Stimulated activated memory B cell treated with anti-CD40 and anti-IgM and Interleukin-4, amounts not matched to agents 10 μg/mL and 1 μg/mL and 100 μg/mL, for 72 hours (primary cell): ENCODE measurements at regions not wholly inside any gene's neighbourhood (a gene's known extent, or its start where the extent isn't known, plus 50 kb on each side); places are given as distances from the start of the nearest gene placed in this dataset.
A peak's percentile ranks its signal among the peaks of the same experiment; 100 is the strongest.
"Not testable (repeated sequence)": the region's sequence is repeated elsewhere in the genome, so short reads cannot be mapped to it uniquely, and the experiment has no call there.

Experiments used
- ATAC-seq: fragments of 150-1000 bp; cut with Tn5 transposase; 2 replicates; pipeline ENCODE4 v1.10.0; 2021
- H3K27ac Mint-ChIP-seq: one replicate; pipeline ENCODE4 v1.8.0; 2022; ENCODE audit warnings: mild to moderate bottlenecking, mixed read lengths
- H3K27me3 Mint-ChIP-seq: one replicate; pipeline ENCODE4 v1.8.0; 2022; ENCODE audit warnings: mixed read lengths
- H3K36me3 Mint-ChIP-seq: one replicate; pipeline ENCODE4 v1.8.0; 2022; ENCODE audit warnings: mixed read lengths
- H3K4me1 Mint-ChIP-seq: one replicate; pipeline ENCODE4 v1.8.0; 2022; ENCODE audit warnings: mixed read lengths
- H3K4me3 Mint-ChIP-seq: one replicate; pipeline ENCODE4 v1.8.0; 2022; ENCODE audit warnings: mild to moderate bottlenecking, moderate library complexity, mixed read lengths
- H3K9me3 Mint-ChIP-seq: one replicate; pipeline ENCODE4 v1.8.0; 2022; ENCODE audit warnings: mixed read lengths

DNA sequence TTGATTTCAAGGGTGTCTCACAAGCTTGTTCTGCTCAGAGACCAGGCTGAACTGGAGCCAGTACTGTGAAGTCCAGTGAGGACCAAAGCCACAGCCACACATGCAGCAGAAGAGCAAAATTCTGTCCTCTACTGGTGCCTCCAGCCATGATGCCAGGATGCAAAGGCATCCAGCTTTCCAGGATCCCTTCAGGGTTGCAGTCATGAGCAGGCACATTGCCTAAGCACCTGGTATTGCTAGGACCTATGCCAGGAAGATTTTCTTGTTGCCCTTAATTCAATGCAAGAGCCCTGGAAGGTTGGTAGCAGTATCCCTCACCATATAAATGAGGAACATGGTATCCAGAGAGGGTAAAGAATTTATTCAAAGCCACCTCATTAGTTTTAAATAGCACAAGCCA, 78.9 kb upstream of the CYRIA start:
- ATAC-seq: no peak
- H3K4me1 Mint-ChIP-seq: peaks cover 52% of the 10 kb centered on the region
- no peaks in the 10 kb centered on the region for H3K36me3 Mint-ChIP-seq
- no peak overlapping the region for H3K27ac Mint-ChIP-seq
- no peaks in the 10 kb centered on the region for H3K9me3 Mint-ChIP-seq
- H3K4me3 Mint-ChIP-seq: no peak overlapping the region
- no peaks in the 10 kb centered on the region for H3K27me3 Mint-ChIP-seq

DNA sequence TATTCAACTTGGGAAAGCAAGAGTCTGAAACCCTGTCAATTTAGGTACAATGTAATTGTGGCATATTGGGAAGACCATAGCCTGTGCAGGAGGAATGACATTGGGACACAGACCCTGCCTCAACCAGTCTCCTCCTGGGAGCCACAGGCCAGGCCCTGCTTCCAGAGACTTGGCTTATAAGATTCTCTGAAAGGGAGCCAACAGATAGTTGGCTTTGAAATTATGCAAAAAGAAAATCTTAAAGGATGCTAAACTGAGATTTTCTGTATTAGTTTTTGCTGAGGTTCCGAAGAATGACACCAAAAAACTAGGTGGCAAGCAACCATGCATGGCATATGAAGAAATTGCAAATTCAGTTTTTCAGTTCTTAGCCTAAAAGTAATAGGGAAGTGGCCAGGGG, 76.4 kb upstream of the CYRIA start:
- no peaks in the 10 kb centered on the region for H3K36me3 Mint-ChIP-seq
- H3K9me3 Mint-ChIP-seq: no peaks in the 10 kb centered on the region
- peak; percentile 44 for ATAC-seq
- H3K4me1 Mint-ChIP-seq: peaks cover 38% of the 10 kb centered on the region
- H3K4me3 Mint-ChIP-seq: no peak overlapping the region
- no peaks in the 10 kb centered on the region for H3K27me3 Mint-ChIP-seq
- no peak overlapping the region for H3K27ac Mint-ChIP-seq

DNA sequence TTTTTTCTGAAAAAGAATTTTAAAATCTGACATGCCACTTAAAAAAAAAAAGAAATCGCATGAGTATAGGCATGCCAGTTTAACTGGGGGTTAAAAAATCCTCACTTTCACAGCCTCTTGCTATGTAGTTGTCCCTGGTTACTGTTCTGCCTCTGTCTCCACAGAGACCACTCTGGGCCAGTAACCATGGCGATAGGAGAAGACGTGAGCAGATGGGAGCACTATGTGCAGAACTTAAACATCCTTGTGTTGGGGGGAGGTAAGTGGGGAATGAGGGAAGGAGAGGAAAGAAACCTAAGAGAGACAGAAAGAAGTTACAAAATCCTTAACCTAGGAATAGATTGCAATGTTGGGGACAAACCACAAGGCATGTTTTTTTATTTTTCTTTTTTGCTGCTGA, 75.9 kb upstream of the CYRIA start:
- Mint-ChIP-seq H3K36me3 (no peaks in the 10 kb centered on the region), H3K27ac (no peak overlapping the region), H3K9me3 (no peaks in the 10 kb centered on the region), H3K27me3 (no peaks in the 10 kb centered on the region), H3K4me1 (peaks cover 33% of the 10 kb centered on the region), H3K4me3 (no peak overlapping the region)
- ATAC-seq: no peak

DNA sequence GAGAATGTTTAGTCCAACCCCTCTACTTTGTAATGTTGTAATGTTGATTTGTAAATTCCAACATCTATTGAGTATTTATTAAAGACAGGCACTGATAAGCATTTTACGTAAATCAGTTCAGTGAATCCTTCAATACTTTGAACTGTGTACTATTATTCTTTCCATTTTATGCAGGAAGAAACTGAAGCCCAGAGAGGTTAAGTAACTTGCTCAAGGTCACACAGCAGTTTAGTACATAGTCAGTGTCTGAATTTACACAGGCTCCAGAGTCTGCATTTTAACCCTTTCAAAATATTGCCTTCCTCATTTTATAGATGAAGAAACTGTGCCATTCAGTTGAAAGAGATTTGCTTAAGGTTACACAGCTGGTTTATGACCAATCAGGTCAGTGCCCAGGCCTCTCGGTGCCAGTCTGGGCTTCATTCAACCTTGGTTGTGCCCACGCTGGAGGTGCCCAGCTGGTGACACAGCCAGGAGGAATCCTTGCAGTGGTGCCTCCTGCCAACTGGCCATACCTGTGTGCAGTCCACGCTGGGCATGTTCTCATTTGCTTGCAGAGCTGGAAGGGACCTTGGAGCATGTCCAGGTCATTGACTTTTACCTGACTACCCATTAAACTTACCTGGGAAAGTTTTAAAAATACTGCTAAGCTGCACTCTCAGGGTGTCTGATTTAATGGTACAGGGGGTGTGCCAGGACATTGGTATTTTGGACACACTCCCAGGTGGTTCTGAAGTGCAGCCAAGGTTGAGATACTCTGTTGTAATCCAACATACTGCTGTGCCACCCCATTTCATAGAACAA, 74.3 kb upstream of the CYRIA start:
- no peaks in the 10 kb centered on the region for H3K36me3 Mint-ChIP-seq
- peaks cover 22% of the 10 kb centered on the region for H3K4me1 Mint-ChIP-seq
- H3K27ac Mint-ChIP-seq: no peak overlapping the region
- no peaks in the 10 kb centered on the region for H3K9me3 Mint-ChIP-seq
- no peaks in the 10 kb centered on the region for H3K27me3 Mint-ChIP-seq
- no peak overlapping the region for H3K4me3 Mint-ChIP-seq
- ATAC-seq: no peak

DNA sequence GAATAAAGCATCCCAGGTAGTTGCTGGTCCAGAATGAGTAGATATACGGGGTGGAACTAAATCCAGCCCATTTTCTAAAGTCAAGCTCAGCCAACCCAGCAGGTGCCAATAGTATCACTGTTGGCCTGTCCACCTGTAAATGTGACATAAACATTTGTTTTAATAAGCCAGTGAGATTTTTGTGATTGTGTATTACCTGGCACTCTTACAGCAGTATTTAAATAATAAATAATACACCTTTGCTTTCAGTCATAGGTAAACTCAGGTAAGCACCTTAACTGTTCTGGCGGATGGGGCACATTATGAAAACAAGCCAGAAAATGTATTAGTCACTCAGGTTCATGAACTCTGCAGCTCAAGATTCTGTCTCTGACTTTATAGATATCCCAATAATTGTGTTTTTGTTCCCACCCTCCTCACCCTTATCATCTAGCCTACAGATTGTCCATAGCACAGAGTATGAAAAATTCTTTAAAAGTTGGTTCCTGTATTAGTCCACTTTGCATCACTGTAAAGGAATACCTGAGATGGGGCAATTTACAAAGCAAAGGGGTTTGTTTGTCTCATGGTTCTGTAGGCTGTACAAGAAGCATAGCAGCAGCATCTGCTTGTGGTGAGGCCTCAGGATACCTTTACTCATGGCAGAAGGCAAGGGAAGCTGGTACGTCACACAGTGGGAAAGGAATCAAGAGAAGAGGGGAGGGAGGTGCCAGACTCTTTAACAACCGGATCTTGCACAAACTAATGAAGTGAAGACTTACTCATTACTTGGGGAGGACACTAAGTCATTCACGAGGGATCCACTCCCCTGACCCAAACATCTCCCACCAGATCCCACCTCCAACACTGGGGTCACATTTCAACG, 73.0 kb upstream of the CYRIA start:
- ATAC-seq: no peak
- H3K27ac Mint-ChIP-seq: no peak overlapping the region
- no peaks in the 10 kb centered on the region for H3K27me3 Mint-ChIP-seq
- no peak overlapping the region for H3K4me3 Mint-ChIP-seq
- H3K4me1 Mint-ChIP-seq: peaks cover 21% of the 10 kb centered on the region
- no peaks in the 10 kb centered on the region for H3K9me3 Mint-ChIP-seq
- no peaks in the 10 kb centered on the region for H3K36me3 Mint-ChIP-seq

DNA sequence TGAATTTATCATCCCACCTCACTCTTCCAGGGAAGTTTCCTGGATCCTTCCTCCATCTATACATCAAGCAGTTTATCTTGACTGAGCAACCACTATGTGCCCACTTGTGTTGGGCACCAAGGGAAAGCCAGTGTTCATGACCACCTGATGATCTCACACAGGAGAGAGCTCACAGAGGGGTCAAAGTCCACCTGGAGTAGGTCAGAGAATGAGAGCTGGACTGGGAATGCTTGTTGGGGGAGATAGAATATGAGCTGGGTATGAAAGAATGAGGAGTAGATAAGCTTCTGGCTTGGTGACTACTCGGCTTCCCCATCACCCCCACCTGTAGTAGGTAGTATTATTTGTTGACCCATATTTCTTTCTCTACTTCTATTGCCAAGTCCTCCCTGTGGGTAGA, 72.2 kb upstream of the CYRIA start:
- H3K36me3 Mint-ChIP-seq: no peaks in the 10 kb centered on the region
- H3K27ac Mint-ChIP-seq: no peak overlapping the region
- H3K4me3 Mint-ChIP-seq: no peak overlapping the region
- no peaks in the 10 kb centered on the region for H3K9me3 Mint-ChIP-seq
- H3K4me1 Mint-ChIP-seq: peaks cover 16% of the 10 kb centered on the region
- ATAC-seq: no peak
- H3K27me3 Mint-ChIP-seq: no peaks in the 10 kb centered on the region

DNA sequence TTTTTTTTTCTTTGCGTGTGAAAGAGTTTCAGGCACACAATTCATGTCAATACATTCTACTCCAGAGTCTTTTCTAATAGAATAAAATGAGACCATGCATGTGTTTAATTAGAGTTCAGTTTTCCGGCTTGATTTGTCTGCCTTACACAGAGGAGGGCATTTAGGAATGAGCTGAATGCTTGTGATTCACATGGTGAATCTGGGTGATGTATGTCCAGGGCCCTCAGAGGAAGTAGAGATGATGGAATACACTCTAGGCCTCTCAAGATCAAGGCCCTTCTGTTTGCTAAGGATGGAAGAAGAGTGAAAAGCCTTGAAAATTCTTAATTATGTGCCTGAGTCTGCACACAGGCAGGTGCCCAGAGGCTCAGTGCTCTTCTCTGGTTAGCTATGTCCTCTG, 71.0 kb upstream of the CYRIA start:
- no peak for ATAC-seq
- Mint-ChIP-seq H3K4me3 (no peak overlapping the region), H3K27ac (no peak overlapping the region), H3K36me3 (no peaks in the 10 kb centered on the region), H3K4me1 (peaks cover 4% of the 10 kb centered on the region), H3K27me3 (no peaks in the 10 kb centered on the region), H3K9me3 (no peaks in the 10 kb centered on the region)

DNA sequence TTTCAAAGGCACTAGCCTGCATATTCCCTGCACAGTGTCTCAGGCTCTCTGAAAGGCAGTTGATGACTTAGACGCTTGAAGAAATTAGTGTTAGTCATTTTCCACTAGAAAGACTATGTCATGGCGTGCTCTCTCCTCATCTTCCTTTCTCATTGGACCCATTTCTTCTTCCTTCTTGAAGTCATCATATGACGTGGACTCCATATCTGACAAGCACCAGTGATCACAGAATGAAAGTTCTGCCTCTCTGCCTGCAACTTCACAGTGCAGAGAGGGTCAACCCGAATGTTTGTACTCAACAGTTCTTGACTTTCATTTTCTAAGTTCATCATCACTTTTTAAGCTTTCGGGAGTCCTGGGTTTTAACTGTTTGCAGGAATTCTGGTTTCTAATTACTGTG, 63.7 kb upstream of the CYRIA start:
- Mint-ChIP-seq H3K9me3 (no peaks in the 10 kb centered on the region), H3K27ac (peak overlapping the region; percentile 86), H3K4me3 (peak overlapping the region; percentile 76), H3K36me3 (no peaks in the 10 kb centered on the region), H3K4me1 (peaks cover 39% of the 10 kb centered on the region), H3K27me3 (no peaks in the 10 kb centered on the region)
- ATAC-seq: peak; percentile 87

DNA sequence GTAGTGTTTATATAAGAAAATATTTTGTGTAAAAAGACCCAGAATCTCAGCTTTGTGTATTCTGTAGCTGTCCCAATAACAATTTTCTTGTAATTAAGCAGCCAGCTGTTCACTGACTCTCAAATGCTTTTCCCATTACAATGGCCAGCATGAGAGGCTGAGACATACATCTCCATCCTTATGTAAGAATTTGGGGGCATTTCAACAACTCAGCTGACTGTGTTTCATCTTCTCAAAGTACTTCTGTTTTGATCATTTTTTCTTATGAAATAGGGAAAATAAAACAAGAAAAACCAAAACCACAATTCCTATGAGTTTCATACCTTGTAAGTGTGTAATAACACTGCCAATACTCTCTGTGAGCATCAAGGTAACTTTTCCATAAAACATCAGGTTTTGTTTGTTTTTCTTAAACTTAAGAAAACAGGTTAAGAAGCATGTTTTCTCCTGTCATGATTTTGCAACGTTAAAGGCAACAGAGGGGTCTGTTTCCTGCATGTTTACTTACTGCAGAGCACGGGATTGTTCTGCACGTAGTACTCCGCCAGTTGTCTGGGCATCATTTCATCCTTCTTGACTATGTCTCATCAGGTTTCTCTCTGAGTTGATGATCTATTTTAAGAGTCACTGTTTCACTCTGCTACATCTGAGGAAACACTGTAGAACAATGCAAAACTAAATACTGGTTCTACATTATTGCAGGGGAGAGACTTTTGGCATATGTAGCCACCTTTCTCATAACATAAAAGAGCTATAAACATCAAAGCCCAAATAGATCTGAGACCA, 62.9 kb upstream of the CYRIA start:
- Mint-ChIP-seq H3K9me3 (no peaks in the 10 kb centered on the region), H3K36me3 (no peaks in the 10 kb centered on the region), H3K4me3 (peak overlapping the region; percentile 76), H3K4me1 (peaks cover 39% of the 10 kb centered on the region), H3K27me3 (no peaks in the 10 kb centered on the region), H3K27ac (peak overlapping the region; percentile 86)
- peak; percentile 85 for ATAC-seq

DNA sequence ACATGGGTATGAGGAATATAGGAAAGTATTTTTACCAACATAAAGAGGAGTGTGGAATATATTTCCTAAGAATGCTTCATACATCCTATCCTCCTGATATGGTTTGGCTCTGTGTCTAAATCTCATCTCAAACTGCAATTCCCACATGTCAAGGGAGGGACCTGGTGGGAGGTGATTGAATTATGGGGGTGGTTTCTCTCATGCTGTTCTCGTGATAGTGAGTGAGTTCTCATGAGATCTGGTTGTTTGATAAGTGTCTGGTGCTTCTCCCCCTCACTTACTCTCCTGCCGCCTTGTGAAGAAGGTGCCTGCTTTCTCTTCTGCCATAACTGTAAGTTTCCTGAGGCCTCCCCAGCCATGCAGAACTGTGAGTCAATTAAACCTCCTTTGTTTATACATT, 62.2 kb upstream of the CYRIA start:
- H3K36me3 Mint-ChIP-seq, H3K4me3 Mint-ChIP-seq, ATAC-seq, H3K9me3 Mint-ChIP-seq, H3K27me3 Mint-ChIP-seq: not testable (repeated sequence)
- Mint-ChIP-seq H3K4me1 (peaks cover 39% of the 10 kb centered on the region), H3K27ac (peak overlapping the region; percentile 86)

DNA sequence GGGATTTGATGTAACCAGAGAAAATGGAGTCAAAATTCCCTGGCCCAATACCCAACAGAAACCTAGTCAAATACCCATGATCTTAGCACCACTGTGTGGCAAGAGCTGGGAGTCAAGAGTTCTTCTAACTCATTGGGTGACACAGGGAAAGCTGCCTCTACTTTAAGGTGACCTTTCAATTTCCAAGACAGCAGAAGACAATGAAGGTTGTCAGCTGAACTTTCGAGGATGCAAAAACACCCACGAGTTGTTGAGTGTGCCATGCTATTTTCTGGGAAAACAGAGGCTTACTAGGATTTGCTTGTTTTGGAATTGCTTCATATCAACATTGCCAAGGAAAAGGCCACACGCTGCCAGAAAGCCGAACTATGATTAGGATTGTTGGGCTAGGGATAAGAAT, 61.6 kb upstream of the CYRIA start:
- Mint-ChIP-seq H3K9me3 (no peaks in the 10 kb centered on the region), H3K27me3 (no peaks in the 10 kb centered on the region), H3K4me1 (peaks cover 39% of the 10 kb centered on the region), H3K4me3 (no peak overlapping the region), H3K36me3 (no peaks in the 10 kb centered on the region), H3K27ac (peak overlapping the region; percentile 63)
- ATAC-seq: no peak

DNA sequence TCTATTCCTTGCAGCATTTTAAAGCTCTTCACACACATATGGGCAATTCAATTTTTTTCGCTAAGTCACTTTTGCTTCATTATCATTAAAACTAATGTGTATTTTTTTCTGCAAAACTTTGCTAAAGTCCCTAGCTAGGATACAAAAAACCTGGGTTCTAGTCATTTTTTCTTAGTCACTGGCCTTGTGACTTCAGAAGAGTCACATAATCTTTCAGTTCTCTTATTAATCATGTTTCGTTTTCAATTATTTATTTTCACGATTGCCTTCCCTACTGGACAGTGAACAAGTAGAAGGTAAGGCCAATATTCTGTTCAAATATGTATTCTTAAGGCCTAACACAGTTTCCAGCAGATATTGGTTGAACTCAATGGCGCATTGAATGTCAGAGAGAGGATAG, 60.9 kb upstream of the CYRIA start:
- Mint-ChIP-seq H3K27me3 (no peaks in the 10 kb centered on the region), H3K27ac (peak overlapping the region; percentile 63), H3K4me1 (peaks cover 39% of the 10 kb centered on the region), H3K4me3 (peak overlapping the region; percentile 6), H3K36me3 (no peaks in the 10 kb centered on the region), H3K9me3 (no peaks in the 10 kb centered on the region)
- no peak for ATAC-seq

DNA sequence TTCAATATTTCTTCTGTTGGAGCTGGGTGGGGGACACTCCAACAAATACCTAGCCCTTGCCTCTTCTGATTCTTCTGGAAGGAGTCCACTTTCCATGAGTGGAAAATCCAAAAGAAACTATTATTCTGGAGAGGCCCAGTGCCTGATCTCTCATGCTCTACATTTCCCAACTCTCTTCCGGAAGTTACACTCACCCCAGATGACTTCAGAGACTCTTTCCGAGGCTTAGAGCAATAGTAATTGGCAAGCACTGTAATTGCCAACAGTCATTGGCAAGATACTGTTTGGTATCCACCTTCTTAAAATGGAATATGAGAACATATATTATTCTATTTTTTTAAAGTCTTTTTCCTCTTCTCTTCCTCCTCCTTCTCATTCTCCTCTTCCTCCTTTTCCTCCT, 60.5 kb upstream of the CYRIA start:
- Mint-ChIP-seq H3K9me3 (no peaks in the 10 kb centered on the region), H3K4me3 (peak overlapping the region; percentile 6), H3K36me3 (no peaks in the 10 kb centered on the region), H3K27ac (peak overlapping the region; percentile 63), H3K4me1 (peaks cover 40% of the 10 kb centered on the region), H3K27me3 (no peaks in the 10 kb centered on the region)
- no peak for ATAC-seq

DNA sequence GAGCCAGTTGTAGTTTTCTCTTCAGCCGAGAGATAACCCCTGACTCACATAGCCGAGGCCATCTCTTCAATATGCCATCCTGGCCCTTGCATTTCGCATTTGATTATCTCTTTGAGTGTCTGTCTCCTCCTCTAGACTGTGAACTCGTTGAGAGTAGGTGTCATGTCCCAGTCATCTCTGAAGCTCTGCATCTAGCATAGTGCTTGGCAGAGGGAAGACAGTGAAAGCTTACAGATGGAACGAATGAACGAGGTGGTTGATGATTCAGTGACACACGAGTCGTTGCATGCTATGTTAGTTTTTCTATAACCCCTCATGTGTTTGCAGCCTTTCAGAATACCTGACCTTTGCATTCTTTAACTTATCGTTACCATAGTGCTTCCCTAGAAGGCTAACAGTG, 59.9 kb upstream of the CYRIA start:
- no peaks in the 10 kb centered on the region for H3K27me3 Mint-ChIP-seq

DNA sequence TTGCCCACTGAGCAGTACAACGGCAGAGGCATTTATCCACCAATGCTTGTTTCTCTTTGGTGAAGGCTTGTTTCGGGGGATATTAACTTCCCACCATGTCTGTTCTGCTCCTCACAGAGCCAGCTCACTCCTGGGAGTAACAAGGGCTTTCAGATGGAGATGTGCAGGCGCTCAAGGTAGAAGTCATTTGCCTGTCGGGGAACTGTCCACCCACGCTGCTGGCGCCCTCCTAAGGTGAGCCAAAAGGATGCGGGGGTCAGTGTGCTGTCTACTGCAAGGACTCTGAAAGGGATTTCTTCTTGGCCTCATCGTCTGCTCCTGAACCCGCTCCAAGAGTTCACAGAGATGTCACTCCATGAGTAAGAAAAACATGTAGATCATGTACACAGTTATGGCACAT, 57.0 kb upstream of the CYRIA start:
- Mint-ChIP-seq H3K36me3 (no peaks in the 10 kb centered on the region), H3K27ac (no peak overlapping the region), H3K9me3 (no peaks in the 10 kb centered on the region), H3K27me3 (no peaks in the 10 kb centered on the region), H3K4me3 (no peak overlapping the region), H3K4me1 (peaks cover 48% of the 10 kb centered on the region)
- ATAC-seq: no peak

More for the DNA sequence above, 59.9 kb upstream of the CYRIA start:
- H3K4me3 Mint-ChIP-seq: no peak overlapping the region
- peaks cover 44% of the 10 kb centered on the region for H3K4me1 Mint-ChIP-seq
- ATAC-seq: peak; percentile 50
- no peaks in the 10 kb centered on the region for H3K9me3 Mint-ChIP-seq
- peak overlapping the region; percentile 63 for H3K27ac Mint-ChIP-seq
- no peaks in the 10 kb centered on the region for H3K36me3 Mint-ChIP-seq
